D341Med (cell line): ENCODE measurements at regions not wholly inside any gene's neighbourhood (a gene's known extent, or its start where the extent isn't known, plus 50 kb on each side); places are given as distances from the start of the nearest gene placed in this dataset.

Source experiments
- DNase-seq: peaks from one replicate; pipeline ENCODE4 v3.0.0; 2012; ENCODE audit warnings: low spot score

- DNase-seq = no peak
Observed at GRCh38 chr3:144381607-144382006, 410.0 kb downstream of the DIPK2A start.

- no peak for DNase-seq
Observed at GRCh38 chr3:144384241-144384979, 412.8 kb downstream of the DIPK2A start.

GRCh38 chr3:144390786-144391185 lies 419.2 kb downstream of the DIPK2A start:
- no peak for DNase-seq

GRCh38 chr3:144391236-144391635 lies 419.6 kb downstream of the DIPK2A start:
- DNase-seq = no peak

GRCh38 chr3:144394032-144394431 lies 422.4 kb downstream of the DIPK2A start:
- DNase-seq = no peak

GRCh38 chr3:144402430-144402829 lies 430.8 kb downstream of the DIPK2A start:
- no peak for DNase-seq

- DNase-seq = no peak
Observed at GRCh38 chr3:144403040-144403457, 431.4 kb downstream of the DIPK2A start.

- no peak for DNase-seq
Observed at GRCh38 chr3:144407335-144407734, 435.7 kb downstream of the DIPK2A start.

GRCh38 chr3:144409319-144409718 lies 437.7 kb downstream of the DIPK2A start:
- DNase-seq = no peak

- no peak for DNase-seq
Observed at GRCh38 chr3:144413068-144413467, 441.4 kb downstream of the DIPK2A start.

- no peak for DNase-seq
Observed at GRCh38 chr3:144415492-144415891, 443.9 kb downstream of the DIPK2A start.

GRCh38 chr3:144424606-144425005 lies 453.0 kb downstream of the DIPK2A start:
- no peak for DNase-seq

- DNase-seq = no peak
Observed at GRCh38 chr3:144426366-144426765, 454.7 kb downstream of the DIPK2A start.

- DNase-seq = no peak
Observed at GRCh38 chr3:144426967-144427366, 455.3 kb downstream of the DIPK2A start.

GRCh38 chr3:144429719-144430121 lies 458.1 kb downstream of the DIPK2A start:
- DNase-seq = no peak

- no peak for DNase-seq
Observed at GRCh38 chr3:144431134-144431533, 459.5 kb downstream of the DIPK2A start.

GRCh38 chr3:144433006-144433405 lies 461.4 kb downstream of the DIPK2A start:
- DNase-seq = no peak

- no peak for DNase-seq
Observed at GRCh38 chr3:144437989-144438388, 466.4 kb downstream of the DIPK2A start.

- DNase-seq = no peak
Observed at GRCh38 chr3:144444061-144444460, 472.4 kb downstream of the DIPK2A start.

GRCh38 chr3:144444546-144444945 lies 472.9 kb downstream of the DIPK2A start:
- no peak for DNase-seq

- no peak for DNase-seq
Observed at GRCh38 chr3:144455841-144456440, 484.3 kb downstream of the DIPK2A start.

GRCh38 chr3:144457758-144458157 lies 486.1 kb downstream of the DIPK2A start:
- no peak for DNase-seq

- no peak for DNase-seq
Observed at GRCh38 chr3:144458283-144458682, 486.7 kb downstream of the DIPK2A start.

- DNase-seq = no peak
Observed at GRCh38 chr3:144462337-144462736, 490.7 kb downstream of the DIPK2A start.
